ENCODE measurements at regions not wholly inside any gene's neighbourhood (a gene's known extent, or its start where the extent isn't known, plus 50 kb on each side); places are given as distances from the start of the nearest gene placed in this dataset.

DNA sequence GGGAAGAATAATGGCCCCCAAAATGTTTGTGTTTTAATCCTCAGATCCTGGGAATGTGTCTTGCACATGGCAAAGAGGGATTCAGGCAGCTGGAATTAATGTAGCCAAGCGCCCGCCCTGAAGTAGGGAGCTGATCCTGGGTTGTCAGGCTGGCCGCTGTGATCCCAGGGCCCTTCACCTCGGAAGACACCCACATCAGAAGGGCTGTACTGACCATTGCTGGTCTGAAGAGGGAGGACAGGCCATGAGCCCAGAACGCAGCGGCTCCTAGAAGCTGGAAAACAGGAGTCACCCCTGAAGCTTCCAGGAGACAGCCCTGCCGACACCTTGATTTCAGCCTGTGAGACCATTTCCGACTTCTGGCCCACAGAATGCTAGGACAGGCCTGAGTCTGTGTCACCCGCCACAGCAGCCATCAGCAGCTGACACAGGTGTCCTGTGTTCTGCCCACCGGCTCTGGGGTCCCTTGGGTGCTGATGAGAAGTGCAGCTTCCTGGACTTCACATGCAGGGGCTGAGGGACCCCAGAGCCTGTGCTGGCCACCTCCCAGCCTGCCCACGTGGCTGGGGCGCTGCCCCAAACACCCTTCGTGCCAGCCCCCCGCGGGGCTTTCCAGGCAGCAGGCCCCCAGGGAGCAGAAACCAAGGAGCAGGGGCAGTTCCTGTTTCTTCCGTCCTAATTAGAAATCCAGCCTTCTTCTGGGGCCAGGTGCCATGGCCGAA, 86.3 kb downstream of the ERMARD start:
- Histone ChIP-seq H2BK12ac (ENCODE audit: low read depth, low read length) (no peak overlapping the region), H2BK15ac (ENCODE audit: low read length) (no peak overlapping the region), H4K91ac (replicated peaks; ENCODE audit: insufficient read length, low read length) (no peak overlapping the region), H3K18ac (ENCODE audit: extremely low read depth, low read length) (no peak overlapping the region), H3K56ac (replicated peaks; ENCODE audit: insufficient read length, low read depth, low read length) (no peak overlapping the region), H2AFZ (ENCODE audit: low read length) (no peak overlapping the region), H3K4me1 (replicated peaks in 1 of 4; ENCODE audit: control insufficient read depth in 3 of 4, insufficient read depth in 4 of 4, low read length in 3 of 4) (no peaks in the 10 kb centered on the region), H3K27ac (ENCODE audit: low read depth, low read length) (no peak overlapping the region), H4K5ac (ENCODE audit: insufficient read length, low read depth, low read length) (no peak overlapping the region), H3K4ac (replicated peaks; ENCODE audit: insufficient read length, low read depth, low read length) (no peak overlapping the region), H3K4me2 (ENCODE audit: insufficient read depth in 1 of 2, low read depth in 2 of 2, low read length in 2 of 2) (no peak overlapping the region), H3K4me3 (ENCODE audit: extremely low read depth in 1 of 4, insufficient read depth in 2 of 4, low read depth in 3 of 4, low read length in 4 of 4) (no peak overlapping the region), H2BK120ac (replicated peaks; ENCODE audit: low read depth, low read length) (no peak overlapping the region), H3K9me3 (ENCODE audit: insufficient read depth in 2 of 2, low read depth in 1 of 2, low read length in 1 of 2) (no peaks in the 10 kb centered on the region), H3K23ac (ENCODE audit: insufficient read length) (no peak overlapping the region), H3K79me2 (ENCODE audit: control insufficient read depth in 1 of 2, insufficient read depth in 2 of 2, low read length in 2 of 2) (no peaks in the 10 kb centered on the region), H3K23me2 (ENCODE audit: low read depth, low read length) (peaks cover 7% of the 10 kb centered on the region; the same call in 1 of the 2 replicates), H3K36me3 (ENCODE audit: control insufficient read depth in 2 of 4, insufficient read depth in 4 of 4, low read length in 3 of 4) (no peaks in the 10 kb centered on the region), H3K9ac (replicated peaks in 1 of 4; ENCODE audit: extremely low read depth in 1 of 4, low read depth in 3 of 4, low read length in 3 of 4) (no peak overlapping the region), H4K20me1 (replicated peaks in 1 of 2; ENCODE audit: control insufficient read depth in 1 of 2, insufficient read depth in 2 of 2, low read length in 2 of 2) (peaks cover 0 to 5% of the 10 kb centered on the region in 2 experiments), H2BK5ac (ENCODE audit: low read depth, low read length) (no peak overlapping the region), H4K8ac (ENCODE audit: extremely low read depth, insufficient read depth, low read length) (no peak overlapping the region), H3K27me3 (replicated peaks in 1 of 4; ENCODE audit: control insufficient read depth in 3 of 4, extremely low read depth in 1 of 4, insufficient read depth in 3 of 4, low read length in 3 of 4) (no peaks in the 10 kb centered on the region), H3K14ac (ENCODE audit: insufficient read length) (no peak overlapping the region), H2BK20ac (ENCODE audit: low read length) (no peak overlapping the region), H2AK5ac (ENCODE audit: low read depth, low read length) (no peak overlapping the region), H3K79me1 (ENCODE audit: low read depth, low read length) (no peaks in the 10 kb centered on the region)
- TF ChIP-seq SP2 (IDR thresholded peaks at IDR 0.05; ENCODE audit: low read length), result no peak
- TF ChIP-seq CTBP2 (IDR thresholded peaks at IDR 0.05; ENCODE audit: borderline replicate concordance, insufficient read depth, insufficient read length, low read length), result no peak
- TF ChIP-seq NANOG (IDR thresholded peaks at IDR 0.05; ENCODE audit: insufficient read depth, low read depth, low read length, poor library complexity, severe bottlenecking), result no peak
- TF ChIP-seq, protein P1, sequence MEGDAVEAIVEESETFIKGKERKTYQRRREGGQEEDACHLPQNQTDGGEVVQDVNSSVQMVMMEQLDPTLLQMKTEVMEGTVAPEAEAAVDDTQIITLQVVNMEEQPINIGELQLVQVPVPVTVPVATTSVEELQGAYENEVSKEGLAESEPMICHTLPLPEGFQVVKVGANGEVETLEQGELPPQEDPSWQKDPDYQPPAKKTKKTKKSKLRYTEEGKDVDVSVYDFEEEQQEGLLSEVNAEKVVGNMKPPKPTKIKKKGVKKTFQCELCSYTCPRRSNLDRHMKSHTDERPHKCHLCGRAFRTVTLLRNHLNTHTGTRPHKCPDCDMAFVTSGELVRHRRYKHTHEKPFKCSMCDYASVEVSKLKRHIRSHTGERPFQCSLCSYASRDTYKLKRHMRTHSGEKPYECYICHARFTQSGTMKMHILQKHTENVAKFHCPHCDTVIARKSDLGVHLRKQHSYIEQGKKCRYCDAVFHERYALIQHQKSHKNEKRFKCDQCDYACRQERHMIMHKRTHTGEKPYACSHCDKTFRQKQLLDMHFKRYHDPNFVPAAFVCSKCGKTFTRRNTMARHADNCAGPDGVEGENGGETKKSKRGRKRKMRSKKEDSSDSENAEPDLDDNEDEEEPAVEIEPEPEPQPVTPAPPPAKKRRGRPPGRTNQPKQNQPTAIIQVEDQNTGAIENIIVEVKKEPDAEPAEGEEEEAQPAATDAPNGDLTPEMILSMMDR (IDR thresholded peaks at IDR 0.05; ENCODE audit: control extremely low read depth in 1 of 3, insufficient read depth in 1 of 3, low read depth in 1 of 3, low read length in 3 of 3), result no peak
- TF ChIP-seq JUND (IDR thresholded peaks at IDR 0.05; ENCODE audit: low read length), result no peak
- TF ChIP-seq TAF1 (IDR thresholded peaks at IDR 0.05; ENCODE audit: low read depth, low read length), result no peak
- TF ChIP-seq TEAD4 (IDR thresholded peaks at IDR 0.05; ENCODE audit: low read depth, low read length), result no peak
- no peak for TF ChIP-seq RBBP5 (IDR thresholded peaks at IDR 0.05; ENCODE audit: borderline replicate concordance, low read depth, low read length)
- ChIA-PET CTCF (ENCODE audit: partially characterized antibody) (interaction anchor here (0.5 to 2.9 kb wide), 11 partner anchors 9 to 692 kb away, joined by 3 to 10 read pairs (median 3); no protein-coding TSS in a partner anchor), POLR2A (ENCODE audit: partially characterized antibody) (no interaction called here)
- WGBS, 2 experiments (ENCODE audit: extremely low coverage in 1 of 2, insufficient coverage in 1 of 2, insufficient read length in 1 of 2, insufficient replicate concordance in 2 of 2, low coverage in 1 of 2, low lambda C conversion rate in 2 of 2, missing lambda C conversion rate in 1 of 2), result 91% methylated on average over 17 of the region's 17 CpGs; no CpG with 5 or more reads in 1 of the 2 experiments
- no peak for FAIRE-seq
- no peak for DNase-seq (ENCODE audit: low read depth in 1 of 2, low spot score in 2 of 2)

All from H1 (cell line).